HG02840 (cell line): ENCODE measurements at regions not wholly inside any gene's neighbourhood (a gene's known extent, or its start where the extent isn't known, plus 50 kb on each side); places are given as distances from the start of the nearest gene placed in this dataset.

Experiments used
- ATAC-seq: cut with Tn5 transposase; IDR thresholded peaks from one replicate; pipeline ENCODE4 v1.9.1; 2021; ENCODE audit warnings: mild to moderate bottlenecking, moderate library complexity, moderate number of reproducible peaks; ENCODE audit not compliant: unreplicated experiment, low FRiP score

DNA sequence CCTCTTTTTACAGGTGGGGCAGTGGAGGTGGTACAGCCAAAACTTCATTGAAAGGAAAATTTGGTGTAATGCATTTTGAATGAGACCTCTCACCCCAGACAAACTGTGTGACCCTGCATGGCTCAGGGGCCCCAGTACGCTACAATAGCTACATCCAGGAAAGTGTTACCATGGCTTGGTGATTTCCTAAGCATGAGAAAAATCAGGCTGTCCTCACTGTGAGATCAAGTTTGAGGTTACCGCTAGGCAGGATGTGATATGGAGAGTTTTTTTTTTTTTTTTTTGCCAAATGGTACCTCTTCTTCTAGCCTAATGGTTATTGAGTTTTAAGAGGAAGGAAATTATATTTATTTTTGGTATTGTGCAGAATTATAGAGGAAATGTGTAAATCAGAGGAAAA lies 305.3 kb downstream of the CD83 start:
- no peak for ATAC-seq

DNA sequence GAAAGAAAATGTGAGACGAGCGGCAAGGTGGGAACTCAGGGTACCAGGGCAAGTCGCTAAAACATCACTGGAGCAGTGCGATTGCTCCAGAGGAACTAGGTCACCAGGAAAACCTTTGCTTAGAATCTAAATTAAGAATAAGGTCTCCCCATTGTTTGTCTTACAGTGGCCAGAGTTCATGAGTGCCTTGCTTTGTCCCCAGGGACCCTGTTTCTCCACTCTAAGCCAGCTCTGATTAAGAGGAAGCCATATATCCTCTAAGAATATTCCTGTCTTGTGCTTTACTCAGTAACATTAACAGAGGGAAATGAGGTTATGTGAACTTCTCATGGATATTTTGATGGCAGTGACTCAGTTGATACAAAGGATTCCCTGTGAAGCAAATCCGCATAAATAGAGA lies 305.8 kb downstream of the CD83 start:
- ATAC-seq: no peak

DNA sequence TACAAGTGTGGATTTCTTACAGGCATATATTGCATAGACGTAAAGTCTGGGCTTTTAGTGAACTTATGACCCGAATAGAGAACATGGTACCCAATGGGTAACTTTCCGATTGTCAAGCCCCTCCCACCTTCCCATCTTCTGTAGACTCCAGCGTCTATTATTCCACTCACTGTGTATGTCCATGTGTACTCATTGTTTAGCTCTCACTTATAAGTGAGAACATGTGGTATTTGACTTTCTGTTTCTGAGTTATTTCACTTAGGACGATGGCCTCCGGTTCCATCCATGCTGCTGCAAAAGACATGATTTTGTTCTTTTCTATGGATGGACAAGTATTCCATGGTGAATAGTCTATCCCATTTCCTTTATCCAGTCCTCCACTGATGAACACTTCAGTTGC lies 306.4 kb downstream of the CD83 start:
- no peak for ATAC-seq

DNA sequence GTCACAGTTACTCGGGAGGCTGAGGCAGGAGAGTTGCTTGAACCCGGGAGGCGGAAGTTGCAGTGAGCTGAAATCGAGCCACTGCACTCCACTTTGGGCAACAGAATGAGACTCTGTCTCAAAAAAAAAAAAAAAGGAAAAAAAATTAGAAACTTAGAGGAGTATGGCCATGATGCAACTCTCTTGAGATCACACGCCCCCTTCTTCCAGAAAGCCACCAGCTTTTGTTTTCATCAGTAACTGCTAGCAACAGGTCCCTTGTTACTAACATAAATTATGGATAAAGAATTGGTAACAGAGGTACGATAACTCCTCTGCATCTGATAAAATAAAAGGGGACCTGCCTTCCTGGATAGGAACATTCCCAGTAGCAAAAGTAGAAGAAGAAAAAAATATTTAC lies 308.2 kb downstream of the CD83 start:
- ATAC-seq: no peak

DNA sequence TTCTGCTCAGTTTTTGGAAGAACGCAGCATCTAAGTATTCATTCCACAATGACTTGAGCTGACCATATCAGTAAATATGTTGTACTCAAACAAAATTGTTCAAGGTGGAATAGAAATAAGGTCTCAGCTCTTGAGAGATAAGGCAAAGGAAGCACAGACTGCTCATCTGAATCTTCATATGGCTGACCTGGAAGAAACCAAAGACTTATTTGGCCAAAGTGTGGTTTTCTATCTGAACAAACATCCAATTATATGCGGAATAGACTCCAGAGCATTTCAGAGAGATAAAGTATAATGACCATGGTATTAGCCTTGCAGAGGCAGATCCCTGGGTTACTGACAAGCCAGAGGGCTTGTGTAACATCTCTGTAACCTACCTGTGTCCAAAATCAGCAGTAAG lies 308.7 kb downstream of the CD83 start:
- no peak for ATAC-seq

DNA sequence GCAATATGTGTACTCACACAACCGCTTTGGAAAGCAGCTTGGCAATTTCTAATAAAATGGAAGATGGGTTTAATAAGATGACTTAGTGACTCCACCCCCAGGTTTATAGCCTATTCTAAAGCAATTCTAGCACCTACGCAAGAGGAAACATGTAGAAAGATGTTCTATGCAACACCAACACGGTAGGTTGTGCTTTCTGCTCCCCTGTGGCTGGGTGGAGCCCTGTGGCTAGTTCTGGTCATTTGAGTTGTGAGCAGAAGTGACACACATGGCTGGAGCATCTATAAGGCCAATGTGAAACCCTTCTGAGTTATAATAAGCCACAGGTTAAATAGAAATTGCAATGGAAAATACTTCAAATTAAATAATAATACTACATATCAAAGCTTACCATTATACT lies 310.7 kb downstream of the CD83 start:
- no peak for ATAC-seq

DNA sequence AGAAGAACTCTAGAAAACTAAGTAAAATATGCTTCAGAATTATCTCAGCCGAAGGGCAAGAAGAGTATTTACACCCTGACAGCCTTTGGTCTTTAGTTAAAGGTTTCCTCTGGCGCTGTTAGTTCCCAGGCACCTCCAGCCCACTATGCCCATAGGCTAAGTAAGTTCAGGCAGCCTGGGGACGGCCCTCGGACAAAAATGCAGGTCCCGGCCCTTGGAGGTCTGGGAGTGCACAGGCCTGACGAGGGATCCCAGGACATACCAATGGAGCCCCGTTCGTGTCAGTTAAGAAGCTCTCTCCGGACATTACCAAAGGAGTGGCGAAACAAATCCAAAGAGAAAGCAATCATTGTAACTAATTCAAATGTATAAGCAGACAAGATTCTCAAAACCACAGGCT lies 311.8 kb downstream of the CD83 start:
- no peak for ATAC-seq

DNA sequence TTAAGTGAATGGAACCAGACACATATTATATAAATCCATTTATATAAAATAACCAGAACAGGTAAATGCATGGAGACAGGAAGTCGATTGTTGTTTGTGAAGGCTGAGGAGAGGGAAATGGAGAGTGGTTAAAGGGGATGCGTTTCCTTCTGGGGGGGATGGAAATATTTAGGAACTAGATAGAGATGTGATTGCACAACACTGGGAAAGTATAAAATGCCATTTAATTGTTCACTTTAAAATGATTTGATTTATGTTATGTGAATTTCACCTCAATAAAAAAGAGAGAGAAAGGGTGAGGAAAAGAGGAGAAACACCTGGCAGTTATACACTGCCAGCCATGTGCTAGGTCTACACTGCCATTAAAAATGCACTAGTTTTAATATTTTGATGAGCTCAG lies 312.6 kb downstream of the CD83 start:
- no peak for ATAC-seq

DNA sequence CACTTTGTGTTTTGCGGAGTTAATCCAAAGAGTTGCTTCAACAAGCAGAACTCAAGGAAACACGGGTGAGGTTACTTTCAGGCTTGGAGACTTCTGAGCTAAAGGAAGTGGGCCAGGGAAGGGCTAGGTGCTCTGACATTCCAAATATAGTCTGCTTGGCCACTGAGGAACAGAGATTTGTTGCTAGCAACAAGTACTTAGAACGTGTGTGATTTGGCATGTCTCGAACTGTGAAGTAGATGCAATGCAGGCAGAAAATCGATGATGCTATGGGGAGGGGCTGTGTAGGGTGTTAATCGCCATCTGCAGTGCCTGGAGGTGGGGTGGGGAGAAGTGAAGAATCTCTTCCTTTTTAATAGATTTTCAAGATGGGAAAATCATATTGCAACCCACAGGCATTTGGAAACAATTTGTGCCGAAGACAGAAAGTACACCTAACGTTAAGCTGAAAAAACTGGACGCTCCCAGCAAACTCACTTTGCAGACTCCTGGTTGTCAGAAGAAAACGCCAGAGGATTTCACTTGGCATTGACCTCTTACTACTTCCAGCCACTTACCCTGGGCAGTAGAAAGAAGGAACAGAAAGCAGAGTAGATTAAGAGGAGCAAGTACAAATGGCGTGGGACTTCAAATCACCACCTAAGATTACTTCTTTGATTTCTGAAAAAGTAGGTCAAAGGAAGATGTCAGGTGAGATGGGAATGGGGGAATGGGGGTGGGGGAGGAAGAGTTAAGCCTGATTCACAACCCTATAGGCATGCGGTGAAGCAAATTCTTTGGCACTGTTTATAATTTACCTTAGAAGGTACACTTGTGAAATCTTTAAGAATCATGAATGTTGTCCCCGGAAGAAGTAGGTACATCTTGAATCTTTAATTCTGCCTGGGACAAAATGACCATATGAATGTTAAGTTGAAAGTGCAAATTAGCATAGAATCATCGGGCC lies 314.1 kb downstream of the CD83 start:
- no peak for ATAC-seq

DNA sequence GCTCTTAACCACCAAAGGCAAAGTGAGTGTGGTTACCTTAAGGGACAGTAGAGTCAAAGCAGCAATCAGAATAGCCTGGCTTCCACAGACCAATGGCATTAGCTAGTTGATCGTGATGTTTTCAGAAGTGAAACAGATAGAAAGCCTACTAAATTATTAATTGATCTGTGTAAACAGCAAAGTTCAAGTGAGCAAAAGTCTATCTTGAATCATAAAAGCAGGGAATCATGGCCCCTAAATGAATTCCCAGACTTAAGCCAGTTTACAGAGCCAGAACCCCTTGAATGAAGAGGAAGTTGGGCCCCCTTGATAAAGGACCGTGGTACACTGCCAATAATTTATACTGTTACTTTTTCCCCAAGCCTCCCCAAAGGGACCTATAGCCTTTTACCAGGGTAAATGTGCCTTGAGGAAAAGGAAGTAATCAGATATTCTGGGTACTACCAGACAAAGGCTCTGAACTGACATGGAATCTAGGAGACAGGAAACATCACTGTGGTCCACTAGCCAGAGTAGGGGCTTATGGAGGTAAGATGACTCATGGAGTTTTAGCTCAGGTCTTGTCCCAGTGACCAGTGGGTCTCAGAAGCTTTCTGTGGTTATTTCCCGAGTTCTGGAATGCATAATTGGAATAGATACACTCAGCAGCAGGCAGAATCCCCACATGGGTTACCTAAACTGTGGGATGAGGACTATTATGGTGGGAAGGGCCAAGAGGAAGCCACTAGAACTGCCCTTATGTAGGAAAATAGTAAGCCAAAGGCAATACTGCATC lies 317.5 kb downstream of the CD83 start:
- no peak for ATAC-seq

DNA sequence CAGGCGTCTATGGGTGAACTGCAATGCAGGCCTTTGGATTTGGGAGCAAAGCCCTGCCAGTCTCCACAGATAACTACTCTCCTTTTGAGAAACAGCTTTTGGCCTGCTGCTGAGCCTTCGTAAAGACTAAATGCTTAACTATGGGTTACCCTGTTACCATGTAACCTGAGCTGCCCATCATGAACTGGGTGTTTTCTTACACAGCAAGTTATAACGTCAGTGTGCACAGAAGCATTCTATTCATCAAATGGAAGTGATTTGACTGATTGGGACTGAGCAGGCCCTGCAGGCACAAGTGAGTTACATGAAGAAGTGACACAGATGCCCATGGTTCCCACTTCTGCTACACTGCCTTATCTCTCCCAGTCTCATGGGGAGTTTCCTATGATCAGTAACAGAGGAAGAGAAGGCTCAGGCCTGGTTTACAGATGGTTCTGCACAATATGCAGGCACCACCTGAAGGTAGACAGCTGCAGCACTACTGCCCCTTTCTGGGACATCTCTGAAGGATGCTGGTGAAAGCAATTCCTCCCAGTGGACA lies 319.1 kb downstream of the CD83 start:
- no peak for ATAC-seq

DNA sequence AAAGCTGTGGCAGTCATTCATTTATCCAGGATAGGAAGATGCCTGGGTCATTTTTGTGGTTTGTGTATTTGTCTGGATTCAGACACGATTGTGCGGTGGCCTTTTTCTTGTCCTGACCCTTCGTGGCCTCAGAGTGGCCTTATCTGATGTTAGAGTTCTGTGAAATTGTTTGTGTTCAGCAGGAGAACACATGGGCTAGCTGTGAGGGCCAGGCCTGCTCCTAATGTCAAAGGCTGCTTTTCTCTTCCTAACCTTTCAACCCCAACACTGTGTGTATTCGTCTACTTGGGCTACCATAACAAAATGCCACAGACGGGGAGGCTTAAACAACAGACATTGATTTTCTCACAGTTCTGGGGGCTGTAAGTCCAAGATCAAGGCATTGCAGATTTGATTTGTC lies 321.8 kb downstream of the CD83 start:
- ATAC-seq: no peak

DNA sequence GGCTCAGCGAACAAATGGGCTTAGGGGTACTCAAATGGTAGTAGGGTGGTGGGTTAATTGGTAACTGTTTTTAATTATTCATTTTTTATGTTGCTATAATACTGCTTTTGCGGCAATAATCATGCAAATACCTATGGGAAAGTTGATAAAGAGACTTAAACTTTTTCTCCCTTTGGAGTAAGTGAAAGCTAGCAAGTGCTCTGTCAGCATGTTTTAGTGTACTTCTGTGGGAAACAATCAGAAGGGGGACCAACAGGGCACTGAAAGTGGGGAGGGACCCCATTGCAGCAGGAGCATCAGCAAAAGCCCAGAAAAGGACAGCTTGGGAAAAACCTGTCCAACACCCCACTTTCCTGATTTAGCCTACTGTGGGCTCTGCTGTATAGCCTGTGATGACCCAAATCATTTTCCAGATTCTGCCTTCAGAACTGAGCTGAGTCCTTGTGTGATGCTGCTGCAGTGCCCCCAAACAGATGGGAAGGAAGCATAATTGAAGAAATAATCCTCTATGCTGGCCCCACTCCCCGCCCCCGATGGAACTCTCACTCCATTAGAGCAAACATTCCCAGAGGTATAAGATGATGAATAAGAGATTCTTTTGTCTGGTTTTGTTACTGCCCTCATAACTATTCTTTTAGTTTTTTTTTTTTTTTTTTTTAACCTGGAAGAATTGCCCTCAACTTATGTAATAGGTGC lies 322.8 kb downstream of the CD83 start:
- no peak for ATAC-seq

DNA sequence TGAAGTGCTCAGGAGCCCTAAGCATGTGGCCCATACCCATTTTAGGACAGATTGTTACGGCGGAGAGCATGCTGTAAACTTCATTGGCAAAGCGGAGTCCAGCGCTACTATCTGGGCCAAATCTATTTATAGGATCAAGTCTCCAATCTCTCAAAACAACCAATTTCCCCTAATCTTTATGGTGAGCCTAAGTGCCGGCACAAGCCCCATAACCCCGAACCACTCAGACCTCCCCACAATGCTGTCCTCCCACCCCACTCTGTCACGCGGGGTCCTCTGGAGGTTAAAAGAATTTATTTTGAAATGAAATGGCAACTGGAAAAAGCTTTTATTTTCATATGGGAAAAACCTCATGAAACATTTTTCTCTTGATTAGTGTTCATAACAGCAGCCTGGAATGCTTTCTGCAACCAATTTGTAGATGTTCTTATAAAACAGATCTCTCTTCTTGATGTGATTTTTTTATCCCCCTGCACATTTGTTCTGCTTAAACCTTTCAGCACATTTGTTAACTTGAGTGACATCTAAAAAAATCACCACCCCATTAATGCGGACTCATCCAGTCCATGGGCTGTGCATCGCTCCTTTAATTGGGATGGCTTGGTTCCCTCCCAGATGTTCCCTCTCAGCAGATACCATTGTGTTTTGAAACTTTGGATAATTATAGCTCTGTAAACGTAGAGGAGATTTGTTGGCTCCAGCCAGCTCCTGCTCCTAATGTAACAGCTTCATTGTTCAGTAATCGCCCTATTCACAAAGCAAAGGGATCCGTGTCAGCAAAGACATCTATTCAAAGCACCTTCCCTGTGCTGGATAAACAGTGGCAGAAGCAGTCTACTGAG lies 323.6 kb downstream of the CD83 start:
- no peak for ATAC-seq

DNA sequence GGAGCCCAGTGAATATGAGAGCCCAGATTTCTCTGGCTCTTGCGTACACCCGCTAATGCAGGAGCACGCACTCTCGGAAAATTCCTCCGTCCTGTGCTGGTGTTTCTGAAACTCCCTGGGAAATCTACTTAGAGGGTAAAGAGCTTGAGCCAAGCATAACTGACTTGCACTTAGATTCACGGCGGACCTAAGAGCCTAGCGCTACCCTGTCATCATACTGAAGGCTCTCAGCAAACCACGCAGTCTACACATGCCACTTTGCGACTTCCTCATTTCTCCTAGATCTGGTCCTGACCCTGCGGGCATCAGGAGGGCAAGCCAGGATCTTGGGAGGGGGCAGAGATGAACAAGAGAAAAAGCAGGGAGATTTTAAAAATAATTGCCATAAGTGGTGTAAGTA lies 324.7 kb downstream of the CD83 start:
- ATAC-seq: no peak

DNA sequence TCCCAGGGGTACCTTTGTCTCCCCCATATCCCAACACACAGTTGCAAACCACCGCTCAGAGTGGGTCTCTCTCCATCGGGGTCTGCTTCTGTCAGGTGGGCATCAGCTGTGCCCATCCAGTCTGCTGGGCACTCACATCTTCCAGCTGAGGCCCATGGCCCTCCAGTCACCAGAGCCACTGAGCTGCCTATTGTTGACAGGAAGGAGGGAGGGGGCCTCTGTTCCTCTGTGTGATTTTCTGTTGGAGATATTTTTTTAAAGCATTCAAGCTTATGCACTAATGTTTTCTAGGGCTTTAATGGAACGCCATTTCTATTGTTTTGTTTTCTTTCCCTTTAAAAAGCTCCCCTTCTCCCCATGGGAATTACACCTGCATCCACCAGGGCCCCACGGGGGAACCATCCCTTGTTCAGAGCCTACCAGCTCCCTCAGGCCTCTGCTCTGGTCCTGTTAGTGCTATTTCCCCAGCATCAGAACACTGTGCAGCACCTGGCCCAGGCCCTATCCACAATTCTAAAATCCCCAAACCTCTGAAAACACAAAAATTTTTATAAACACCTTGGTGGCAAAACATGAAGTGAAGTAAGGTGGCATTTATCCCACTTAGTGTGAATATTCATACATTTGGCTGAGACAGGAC lies 326.2 kb downstream of the CD83 start:
- ATAC-seq: no peak

DNA sequence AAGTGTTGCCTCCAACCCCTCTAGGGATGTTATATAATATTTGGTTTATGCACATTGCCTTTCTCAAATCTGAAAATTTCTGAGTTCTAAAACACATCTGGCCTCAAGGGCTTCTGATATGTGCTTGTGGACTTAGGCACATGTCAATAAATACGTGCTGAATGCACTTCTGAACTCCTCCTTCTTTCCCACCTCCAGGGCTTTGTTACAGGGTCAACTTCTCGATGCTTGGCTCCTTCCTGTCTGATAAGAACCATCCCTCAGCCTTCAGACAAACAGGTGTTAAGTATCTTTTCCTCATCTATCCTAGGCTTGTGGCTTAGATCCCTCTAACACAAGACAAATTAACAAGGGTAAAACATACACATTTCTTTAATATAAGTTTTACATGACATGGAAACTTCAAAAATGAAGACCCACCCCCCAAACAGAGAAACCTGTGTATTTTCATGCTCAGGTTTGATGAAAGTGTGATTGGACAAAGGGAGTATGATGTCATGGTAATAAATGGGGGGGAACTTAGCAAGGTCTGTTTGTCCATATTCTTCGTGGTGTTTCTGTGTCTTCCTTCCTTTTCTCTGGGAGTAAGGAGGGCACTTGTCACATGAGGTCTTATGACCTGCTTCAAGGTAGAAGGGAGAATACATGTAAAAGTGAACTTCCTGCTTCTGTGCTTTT lies 326.9 kb downstream of the CD83 start:
- ATAC-seq: no peak

DNA sequence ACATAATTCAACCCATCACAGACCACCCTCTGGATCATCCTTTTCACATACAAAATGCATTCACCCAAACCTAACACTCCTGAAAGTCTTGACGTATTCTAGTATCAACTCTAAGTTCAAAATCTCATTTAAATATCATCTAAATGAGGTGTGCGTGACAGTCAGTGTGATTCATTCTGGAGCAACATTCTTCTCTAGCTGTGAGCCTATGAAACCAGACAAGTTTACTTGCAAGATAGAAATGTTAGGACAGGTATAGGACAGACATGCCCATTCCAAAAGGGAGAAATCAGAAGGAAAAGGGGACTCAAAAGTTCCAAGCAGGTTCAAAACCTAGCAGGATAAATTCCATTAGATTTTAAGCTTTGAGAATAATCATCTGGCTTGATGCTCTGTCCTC lies 329.7 kb downstream of the CD83 start:
- ATAC-seq: no peak

DNA sequence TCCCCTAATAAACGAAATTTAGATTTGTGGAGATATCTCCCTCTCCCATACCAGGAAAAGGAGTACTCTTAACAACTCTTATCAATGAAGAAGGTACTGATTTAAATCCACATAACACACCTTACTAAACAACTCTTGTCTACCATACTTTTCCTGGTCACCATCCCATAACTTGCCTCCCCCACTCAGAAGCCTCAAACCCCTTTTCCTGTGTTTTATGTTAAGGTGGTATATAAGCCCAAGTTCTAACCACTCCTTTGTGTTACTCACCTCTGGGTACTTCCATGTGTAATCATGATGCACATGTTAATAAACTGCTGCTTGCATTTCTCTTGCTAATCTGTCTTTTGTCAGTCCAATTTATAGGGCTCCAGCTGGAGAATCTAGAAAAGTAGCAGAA lies 330.7 kb downstream of the CD83 start:
- no peak for ATAC-seq
